GM18870 (cell line): ENCODE measurements at regions not wholly inside any gene's neighbourhood (a gene's known extent, or its start where the extent isn't known, plus 50 kb on each side); places are given as distances from the start of the nearest gene placed in this dataset.
"Not testable (repeated sequence)": the region's sequence is repeated elsewhere in the genome, so short reads cannot be mapped to it uniquely, and the experiment has no call there.

Experiments
- ATAC-seq: cut with Tn5 transposase; IDR thresholded peaks from one replicate; pipeline ENCODE4 v1.9.1; 2021; ENCODE audit warnings: moderate library complexity; ENCODE audit not compliant: unreplicated experiment

- ATAC-seq = no peak
Measured at GRCh38 chr7:131157530-131158243, 170.0 kb upstream of the MKLN1 start.

- not testable (repeated sequence) for ATAC-seq
Measured at GRCh38 chr7:131158244-131158636, 169.4 kb upstream of the MKLN1 start.

GRCh38 chr7:131159961-131160361, 167.7 kb upstream of the MKLN1 start:
- no peak for ATAC-seq

GRCh38 chr7:131161103-131161502, 166.6 kb upstream of the MKLN1 start:
- ATAC-seq = no peak

GRCh38 chr7:131164025-131164925, 163.4 kb upstream of the MKLN1 start:
- no peak for ATAC-seq

- no peak for ATAC-seq
Measured at GRCh38 chr7:131166066-131166465, 161.6 kb upstream of the MKLN1 start.

GRCh38 chr7:131170440-131171271, 157.0 kb upstream of the MKLN1 start:
- ATAC-seq = no peak

GRCh38 chr7:131173145-131173890, 154.4 kb upstream of the MKLN1 start:
- no peak for ATAC-seq

GRCh38 chr7:131174391-131174790, 153.3 kb upstream of the MKLN1 start:
- no peak for ATAC-seq

- no peak for ATAC-seq
Measured at GRCh38 chr7:131174855-131175254, 152.8 kb upstream of the MKLN1 start.

GRCh38 chr7:131182446-131183058, 145.1 kb upstream of the MKLN1 start:
- no peak for ATAC-seq

- ATAC-seq = no peak
Measured at GRCh38 chr7:131183072-131183471, 144.6 kb upstream of the MKLN1 start.

GRCh38 chr7:131183611-131184119, 144.0 kb upstream of the MKLN1 start:
- no peak for ATAC-seq

GRCh38 chr7:131186816-131187215, 140.9 kb upstream of the MKLN1 start:
- no peak for ATAC-seq

- ATAC-seq = peak; percentile 74
Measured at GRCh38 chr7:131188367-131189339, 139.0 kb upstream of the MKLN1 start.

GRCh38 chr7:131189488-131189887, 138.2 kb upstream of the MKLN1 start:
- ATAC-seq = no peak

- no peak for ATAC-seq
Measured at GRCh38 chr7:131190146-131190545, 137.5 kb upstream of the MKLN1 start.

- ATAC-seq = no peak
Measured at GRCh38 chr7:131190581-131190980, 137.1 kb upstream of the MKLN1 start.
